ENCODE measurements at regions not wholly inside any gene's neighbourhood (a gene's known extent, or its start where the extent isn't known, plus 50 kb on each side); places are given as distances from the start of the nearest gene placed in this dataset.
"Not testable (repeated sequence)": the region's sequence is repeated elsewhere in the genome, so short reads cannot be mapped to it uniquely, and the experiment has no call there.

DNA sequence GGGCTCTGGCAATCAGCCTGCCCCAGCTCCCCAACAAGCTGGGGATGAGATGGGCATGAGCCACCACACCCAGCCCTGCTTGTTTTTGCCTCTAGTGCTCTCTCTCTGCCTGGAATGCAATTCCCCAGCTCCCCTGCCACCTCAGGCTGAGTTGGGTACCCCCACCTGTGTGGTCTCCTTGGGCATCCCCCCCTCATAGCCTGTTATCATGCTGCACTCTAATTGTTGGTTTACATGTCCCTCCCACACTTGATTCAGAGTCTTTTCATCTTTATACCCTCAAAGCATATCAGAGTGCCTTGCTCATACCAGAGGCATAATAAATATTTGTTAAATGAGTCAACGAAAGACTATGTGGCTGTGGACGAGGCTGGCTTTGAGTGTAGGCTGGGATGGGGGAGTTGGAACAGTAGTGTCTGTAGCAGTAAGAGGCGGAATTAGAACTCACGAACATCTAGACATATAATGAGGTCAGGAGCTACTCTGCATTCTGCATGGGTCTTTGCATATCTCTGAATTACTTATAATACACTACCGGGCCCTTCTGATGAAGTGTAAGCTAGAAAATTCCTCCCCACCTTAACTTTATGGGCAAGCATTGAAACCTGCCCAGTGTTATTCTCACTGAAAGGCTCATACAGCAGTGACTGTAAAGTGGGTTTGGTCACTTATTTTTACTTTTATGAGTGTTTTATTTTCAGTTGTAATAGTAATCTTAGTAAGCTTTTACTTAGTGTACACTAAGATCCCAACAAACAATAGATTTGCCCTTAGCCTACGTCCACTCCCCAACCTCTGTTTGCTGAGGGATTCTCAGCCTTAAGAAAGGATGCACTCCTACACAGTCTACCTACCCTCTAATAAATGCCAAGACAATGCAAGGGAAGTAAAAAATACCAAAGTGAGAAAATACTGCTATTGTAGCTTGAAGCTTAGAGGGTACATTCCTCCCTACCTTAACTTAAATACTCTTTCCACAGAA is 58.7 kb downstream of the EDN1 start:
- no peak for DNase-seq

DNA sequence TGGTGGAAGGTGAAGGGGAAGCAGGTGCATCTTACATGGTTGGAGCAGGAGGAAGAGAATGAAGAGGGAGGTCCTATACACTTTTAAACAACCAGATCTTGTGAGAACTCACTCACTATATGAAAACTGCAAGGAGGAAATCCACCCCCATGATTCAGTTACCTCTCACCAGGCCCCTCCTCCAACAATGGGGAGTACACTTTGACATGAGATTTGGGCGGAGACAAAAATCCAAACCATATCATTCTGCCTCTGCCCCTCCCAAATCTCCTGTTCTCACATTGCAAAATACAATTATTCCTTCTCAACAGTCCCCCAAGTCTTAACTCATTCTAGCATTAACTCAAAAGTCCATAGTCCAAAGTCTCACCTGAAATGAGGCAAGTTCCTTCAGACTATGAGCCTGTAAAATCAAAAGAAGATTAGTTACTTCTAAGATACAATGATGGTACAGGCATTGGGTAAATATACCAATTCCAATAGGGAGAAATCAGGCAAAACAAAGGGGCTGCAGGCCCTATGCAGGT is 60.5 kb downstream of the EDN1 start:
- DNase-seq = no peak

DNA sequence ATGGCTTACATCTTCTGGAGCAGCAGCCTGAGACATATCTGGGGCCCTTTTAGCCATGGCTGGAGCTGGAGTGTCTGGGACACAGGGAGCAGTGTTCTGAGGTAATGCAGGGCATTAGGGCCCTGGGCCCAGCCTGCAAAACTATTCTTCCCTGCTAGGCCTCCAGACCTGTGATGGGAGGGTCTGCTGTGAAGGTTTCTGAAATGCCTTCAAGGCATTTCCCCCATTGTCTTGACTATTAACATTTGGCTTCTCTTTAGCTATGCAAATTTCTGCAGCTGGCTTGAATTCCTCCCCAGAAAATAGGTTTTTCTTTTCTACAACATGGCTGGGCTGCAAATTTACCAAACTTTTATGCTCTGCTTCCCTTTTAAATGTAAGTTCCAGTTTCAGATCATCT is 61.5 kb downstream of the EDN1 start:
- DNase-seq = no peak

DNA sequence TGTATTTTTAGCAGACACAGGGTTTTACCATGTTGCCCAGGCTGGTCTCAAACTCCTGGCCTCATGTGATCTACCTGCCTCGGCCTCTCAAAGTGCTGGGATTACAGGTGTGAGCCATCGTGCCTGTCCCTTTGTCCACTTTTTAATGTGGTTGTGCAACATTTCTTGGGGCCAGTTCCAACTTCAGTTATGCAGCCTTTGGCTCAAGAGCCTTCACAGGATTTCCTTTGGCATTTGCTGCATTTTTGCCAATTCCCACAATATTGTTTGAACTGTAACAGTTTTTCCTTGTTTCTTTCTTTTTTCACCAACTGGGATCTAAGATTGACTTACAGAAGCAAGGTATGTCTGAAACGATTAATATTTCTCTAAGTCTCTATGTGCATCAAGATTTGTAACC is 63.6 kb downstream of the EDN1 start:
- DNase-seq = no peak

DNA sequence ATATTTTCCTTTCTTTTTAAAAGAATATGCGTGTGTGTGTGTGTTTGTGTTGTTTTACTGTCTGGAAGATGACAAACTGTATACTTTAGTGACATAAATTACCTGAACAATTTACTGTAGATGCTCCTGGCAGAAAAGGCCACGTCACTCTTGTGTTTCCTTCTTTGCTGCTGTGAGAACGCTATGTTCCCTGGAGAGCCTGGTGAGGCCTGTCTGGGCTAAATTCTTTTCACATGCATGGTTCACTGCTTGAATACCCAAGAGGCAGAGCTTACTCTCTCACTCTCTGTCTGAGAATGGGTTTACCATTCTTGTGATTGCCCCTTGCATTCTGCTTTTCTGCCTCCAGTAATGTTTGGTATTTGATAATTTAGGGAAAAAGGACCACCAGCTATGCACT is 64.3 kb downstream of the EDN1 start:
- no peak for DNase-seq

DNA sequence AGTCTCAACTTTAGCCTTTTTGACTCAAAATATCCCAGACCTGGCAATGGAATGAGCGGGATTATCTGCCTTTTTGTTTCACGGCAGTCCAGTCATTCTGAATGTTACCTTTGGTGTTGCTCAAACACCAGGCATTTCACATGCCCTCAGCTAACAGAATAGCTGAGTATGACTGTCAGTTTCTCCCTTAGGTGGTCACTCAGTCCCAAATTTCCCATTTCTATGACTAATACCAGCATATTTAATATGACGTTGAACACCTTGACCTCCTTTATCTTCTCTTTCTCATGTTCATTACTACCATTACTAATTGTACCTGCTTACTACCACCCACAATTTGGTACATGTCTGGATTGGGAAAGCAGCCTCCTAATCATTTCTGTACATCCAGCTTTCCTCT is 65.2 kb downstream of the EDN1 start:
- no peak for DNase-seq

DNA sequence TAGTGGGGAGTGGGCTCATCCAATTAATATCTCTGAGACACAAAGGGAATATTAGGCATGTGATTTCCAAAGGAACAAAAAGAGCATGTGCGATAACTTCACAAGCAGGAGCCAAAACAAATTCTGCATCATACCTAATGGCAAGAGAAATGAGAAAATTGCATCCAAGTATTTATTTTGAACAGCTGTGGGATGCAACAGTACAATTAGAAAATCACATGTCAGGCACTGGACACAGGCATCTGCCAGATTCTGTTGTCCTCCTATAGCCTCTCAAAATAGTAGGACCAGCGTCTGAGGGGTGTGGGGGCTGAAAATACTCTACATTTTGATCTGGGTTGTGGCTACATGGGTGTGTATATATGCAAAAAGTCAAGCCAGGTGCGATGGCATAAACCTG is 66.3 kb downstream of the EDN1 start:
- DNase-seq = no peak

DNA sequence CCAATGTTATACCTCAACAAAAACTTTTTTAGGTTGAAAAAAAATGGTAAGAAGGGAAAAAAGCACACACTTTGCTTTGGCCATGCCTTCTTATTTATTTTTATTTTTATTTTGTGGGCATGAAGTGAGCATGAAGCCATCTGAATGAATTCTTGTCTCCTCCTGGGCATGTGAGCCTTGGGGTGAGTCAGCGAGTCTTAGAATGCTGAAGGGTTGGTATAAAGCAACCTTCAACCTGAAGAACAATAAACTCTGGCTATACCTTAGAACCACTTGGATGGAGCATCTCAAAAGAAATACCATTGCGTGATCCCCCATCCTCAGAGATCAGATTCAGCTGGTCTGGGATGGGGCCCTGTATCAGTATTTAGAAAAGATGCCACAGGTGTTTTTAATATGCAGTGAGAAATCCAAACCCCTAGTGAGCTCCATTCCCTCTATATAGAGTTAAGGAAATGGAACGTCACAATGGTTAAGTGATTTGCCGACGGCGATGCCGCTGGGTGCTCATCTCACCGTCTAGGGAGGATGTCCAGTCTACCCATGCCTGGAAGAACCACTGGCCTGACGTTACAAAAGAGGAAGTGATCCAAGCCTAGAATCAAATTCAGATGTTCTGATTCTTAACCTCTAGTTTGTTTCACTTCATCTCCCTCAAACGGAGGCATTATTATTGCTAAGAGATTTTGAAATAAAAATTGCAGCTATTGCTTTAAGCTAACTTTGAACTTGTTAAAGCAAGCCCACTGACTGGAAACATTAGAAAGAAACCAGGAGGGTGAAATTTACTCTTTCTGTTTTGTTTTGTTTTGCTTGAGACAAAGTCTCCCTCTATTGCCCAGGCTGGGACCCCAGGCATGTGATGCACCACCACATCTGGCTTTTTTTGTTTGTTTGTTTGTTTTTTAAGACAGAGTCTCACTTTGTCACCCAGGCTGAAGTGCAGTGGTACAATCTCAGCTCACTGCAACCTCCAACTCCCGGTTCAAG is 67.1 kb downstream of the EDN1 start:
- DNase-seq = no peak

DNA sequence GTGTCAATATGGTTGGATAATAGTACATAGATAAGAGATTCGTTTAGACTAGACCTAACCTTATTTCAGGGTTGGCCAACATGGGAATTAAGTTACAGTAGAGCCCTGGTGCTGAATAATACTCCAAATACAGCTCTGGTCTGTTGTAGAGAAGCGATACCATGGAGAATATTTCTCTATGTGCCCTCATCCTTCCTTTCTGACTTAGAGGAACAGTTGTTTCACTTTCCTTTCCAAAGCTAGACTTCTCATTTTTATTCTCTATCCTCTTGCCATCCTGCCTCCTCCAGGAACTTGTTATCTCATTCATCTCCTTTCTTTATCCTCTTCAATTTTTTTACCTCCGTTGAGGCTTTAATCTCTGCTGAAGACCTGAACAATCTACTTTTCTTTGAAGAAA is 68.9 kb downstream of the EDN1 start:
- no peak for DNase-seq

DNA sequence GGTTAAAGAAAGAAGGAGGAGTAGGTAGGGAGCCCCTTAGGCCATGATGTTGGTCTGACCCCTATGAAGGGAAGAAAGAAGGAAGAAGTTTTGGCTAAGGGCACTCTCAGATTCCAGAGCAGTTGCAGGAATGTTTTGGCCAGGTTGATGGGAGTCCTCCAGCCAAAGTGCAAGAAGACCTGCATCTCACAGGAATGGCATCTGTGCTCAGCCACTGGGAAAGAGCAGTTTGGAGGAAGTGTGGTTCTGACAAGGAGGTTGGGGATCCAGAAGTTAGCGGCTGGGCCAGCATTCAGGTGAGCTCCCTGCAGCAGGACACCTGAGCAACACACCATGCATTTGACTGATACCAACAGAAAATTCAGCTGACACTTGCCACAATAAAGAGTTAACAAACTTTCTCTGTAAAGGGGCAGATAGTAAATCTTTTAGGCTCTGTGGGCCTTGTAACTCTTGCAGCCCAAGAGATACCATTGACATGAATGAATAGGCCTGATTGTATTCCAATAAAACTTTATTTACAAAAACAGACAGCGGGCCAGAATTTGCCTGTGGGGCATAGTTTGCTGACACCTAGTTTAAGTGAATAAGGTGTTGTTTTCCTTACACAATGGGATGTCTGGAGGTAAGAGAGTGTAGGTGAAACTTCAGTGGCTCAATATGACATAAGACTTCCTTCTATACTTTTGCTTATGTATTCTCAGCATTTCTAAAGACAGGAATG is 71.0 kb downstream of the EDN1 start:
- no peak for DNase-seq

DNA sequence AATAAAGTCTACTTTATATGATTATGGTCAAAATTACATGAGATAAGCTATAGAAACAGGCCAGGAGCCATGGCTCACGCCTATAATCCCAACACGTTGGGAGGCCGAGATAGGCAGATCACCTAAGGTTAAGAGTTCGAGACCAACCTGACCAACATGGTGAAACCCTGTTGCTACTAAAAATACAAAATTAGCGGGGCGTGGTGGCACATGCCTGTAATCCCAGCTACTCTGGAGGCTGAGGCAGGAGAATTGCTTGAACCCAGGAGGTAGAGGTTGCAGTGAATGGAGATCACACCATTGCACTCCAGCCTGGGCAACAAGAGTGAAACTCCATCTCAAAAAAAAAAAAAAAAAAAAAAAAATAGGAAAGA is 73.1 kb downstream of the EDN1 start:
- DNase-seq = not testable (repeated sequence)

DNA sequence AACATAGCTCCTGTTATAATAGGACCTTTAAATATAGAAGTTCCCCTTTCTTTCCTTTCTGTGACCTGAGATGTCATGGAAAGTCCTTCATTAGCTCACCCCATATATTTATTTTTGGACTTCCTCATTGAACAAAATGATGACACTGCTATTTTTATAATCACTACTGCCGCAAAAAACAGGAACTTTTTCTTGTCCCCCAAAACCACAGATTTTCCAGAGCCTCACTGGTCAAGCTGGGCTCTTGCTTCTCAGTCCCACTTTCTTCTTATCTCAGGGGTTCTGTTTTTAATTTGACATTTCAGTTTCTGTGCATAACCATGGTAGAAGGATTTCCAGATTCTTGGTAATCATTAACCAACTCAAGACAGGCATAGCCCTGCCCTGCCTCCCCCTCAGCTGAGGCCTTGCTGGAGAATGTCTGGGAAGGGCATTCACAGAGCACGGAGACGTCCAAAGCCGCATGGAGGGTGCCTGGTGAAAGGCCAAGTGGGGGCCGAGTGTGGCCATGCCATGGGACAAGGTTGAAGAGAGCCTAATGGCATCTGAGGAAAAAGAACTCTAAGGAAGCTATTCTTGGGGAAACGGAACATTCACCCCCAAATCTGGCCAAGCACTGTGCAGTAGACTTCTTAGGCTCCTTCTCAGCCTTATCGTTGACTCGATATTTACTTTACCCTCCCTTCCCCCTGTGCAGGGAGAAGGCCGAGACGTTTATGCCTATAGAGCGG is 73.7 kb downstream of the EDN1 start:
- no peak for DNase-seq

DNA sequence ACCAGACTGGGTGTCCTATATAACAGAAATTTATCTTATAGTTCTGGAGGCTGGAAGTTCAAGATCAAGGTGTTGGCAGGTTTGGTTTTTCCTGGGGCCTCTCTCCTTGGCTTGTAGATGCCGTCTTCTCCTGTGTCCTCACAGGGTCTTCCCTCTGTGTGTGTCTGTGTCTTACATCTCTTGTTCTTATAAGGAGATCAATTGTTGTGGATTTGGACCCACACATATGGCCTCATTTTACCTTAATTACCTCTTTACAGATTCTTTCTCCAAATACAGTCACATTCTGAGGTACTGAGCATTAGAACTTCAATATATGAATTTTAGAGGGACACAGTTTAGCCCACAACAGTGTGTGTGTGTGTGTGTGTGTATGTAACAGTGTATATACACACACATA is 74.5 kb downstream of the EDN1 start:
- no peak for DNase-seq

DNA sequence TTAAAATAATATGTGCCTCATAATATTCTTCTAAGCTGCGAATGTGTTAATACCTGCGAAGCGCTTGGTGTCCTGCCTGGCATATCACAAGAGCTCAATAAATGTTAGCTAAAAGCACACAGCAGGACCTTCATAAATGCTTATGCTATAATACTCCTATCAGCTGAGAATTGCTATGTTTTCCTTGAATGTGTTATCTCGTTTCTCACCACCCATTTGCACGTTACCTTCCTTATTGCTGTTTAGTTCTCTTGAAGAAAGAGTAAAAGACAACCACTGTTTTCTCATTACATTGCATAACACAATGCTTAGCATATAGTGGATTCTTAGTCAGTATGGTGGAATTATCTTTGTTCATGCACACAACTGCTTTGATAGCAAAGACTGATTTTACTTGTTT is 76.6 kb downstream of the EDN1 start:
- no peak for DNase-seq

DNA sequence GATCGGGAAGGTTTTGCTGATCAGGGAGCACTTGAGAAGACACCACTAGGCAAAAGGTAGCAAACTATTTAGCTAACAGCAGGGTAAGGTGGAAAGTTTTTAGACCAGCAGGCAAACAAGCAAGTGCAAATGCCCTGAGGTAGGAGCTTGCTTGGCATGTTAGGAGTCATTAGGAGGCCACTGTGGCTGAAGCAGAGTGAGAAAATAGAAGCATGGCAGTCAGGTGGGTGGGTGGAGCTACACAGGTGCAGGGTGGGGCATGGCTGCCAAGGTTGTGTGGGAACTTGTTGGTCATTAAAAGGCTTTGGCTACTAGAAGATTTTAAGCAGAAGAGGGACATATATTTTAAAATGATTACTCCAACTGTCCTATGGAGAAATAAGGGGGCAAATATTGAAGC is 77.3 kb downstream of the EDN1 start:
- DNase-seq = no peak

DNA sequence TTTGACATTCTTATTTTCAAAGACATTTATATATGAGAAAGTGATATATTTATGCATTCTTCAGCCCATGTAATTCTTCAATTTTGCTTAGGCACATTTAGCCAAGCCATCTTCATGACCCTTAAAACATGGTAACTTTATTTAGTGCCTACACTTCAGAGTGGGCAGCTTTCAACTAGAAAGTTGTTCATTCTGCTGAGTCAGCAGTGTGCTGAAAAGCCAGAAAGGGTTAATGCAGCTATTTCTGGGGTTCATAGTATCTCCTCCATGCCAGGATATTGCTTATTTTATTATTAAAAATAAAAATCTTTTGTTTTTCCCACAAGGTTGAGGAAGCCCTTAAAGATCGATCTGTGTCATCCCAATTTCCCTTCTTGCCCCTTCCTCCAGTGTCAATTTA is 79.2 kb downstream of the EDN1 start:
- no peak for DNase-seq

DNA sequence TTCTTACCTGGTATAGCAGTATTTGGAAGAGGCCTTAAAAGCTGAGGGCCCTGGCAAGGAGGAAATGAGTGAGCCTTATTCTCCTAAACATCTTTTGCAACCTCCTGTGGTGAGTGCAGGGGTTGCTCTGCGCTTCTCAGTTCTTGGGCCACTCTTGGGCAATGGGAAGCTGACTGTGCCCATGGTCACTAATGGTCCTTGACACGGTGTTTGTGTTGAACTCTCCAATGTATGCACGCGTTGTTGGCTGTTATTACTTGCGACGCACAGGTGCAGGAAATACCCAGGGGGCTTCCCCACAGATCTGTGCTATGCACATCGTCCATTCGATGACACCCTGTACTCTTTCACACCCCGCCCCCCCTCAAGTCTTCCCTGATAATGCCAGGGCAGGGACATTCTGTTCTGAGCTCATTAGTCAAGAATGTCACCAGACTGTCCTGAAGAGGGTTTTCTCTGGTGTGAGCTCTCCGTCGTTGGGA is 79.7 kb downstream of the EDN1 start:
- no peak for DNase-seq

DNA sequence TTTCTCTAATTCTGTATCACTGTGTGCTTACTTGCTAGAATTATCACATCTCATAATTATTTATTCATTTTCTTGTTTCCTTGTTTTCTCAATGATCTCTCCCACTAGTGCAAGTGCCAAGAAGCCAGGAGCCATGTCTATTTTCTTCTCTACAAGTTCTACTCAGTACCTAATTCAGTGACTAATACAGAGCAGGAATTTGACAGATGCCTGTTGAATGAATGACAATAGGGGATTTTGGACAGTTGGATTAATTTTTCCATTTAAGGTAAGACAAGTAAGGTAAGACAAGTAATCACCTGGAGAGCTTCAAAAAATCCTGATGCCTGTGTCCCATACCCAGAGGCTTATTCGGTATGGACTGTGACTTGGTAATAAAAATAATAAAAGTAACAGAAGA is 81.0 kb downstream of the EDN1 start:
- DNase-seq = no peak

DNA sequence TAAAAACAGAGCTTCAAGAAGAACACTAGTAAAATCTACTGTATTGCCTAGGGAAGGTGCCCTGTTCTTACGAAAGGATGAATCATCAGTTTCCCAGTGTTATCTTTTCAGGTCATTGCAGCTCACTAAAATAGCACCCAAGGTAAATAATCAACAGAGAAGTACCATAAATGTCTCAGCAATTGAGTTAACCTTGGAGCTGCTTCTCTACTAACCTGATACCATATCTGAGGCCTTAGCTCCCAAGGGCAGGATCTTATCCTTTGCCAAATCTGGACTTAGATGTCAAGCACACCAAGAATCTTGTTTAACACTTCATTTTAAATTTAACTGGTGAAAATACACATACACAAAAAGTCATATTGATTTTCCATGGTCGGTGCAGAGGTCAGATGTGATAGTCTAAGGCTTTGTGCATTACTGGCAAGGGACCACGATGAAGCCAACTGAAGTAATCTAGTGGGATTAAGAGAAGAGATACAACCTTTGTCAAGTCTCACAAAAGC is 81.5 kb downstream of the EDN1 start:
- no peak for DNase-seq

DNA sequence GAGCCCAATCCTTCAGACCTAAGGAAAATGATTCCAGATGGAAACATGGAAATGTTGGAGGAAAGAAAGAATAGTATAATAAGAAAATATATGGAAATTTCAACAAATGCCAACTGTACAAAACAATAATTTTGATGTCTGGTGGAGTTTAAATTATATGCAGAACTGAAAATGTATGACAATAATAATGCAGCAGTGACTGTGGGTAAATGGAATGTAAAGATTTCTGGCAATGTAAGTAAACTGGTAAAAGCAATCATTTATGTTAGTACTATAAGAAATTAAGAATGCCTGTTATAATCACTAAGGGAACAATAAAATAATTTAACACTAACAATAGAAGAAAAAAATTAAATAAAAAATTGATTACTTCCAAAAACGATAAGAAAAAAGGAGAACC is 89.0 kb downstream of the EDN1 start:
- no peak for DNase-seq

DNA sequence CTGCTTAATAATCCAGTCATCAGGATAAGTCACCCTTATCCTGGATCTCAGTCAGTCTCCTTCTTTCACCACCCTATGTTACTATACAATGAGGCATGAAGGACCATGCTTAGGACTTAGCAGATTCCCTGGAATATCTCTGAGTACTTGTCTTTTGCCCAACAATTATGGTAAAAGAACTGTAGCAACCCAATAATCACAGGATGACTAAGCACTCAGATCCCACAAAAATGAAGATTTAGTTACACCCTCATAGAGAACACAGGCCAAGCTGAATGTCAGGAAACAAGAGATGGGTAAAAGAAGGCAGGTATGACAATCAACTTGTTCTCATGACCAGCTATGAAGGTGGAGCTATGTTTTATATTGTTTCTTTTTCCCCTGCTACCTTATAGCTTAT is 91.4 kb downstream of the EDN1 start:
- no peak for DNase-seq

DNA sequence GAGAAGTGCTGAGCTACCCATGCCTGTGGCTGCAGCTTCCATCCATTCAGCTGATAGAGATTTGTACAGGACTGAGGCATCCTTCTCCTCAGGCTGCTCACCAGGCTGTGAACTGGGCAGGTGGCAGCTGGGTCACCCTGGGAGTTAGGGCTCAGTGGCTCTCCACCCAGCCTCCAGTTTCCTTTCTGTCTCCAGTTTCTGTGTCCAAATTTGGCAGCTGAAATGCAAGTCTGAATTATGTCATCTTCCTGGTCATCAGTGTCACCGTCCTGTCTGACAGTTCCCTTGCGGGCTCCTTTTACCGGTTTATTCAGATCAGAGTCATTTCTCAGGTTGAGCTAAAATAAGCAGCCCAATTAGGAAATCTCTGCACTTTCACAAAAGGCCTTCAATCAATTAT is 93.3 kb downstream of the EDN1 start:
- DNase-seq = no peak
